ENCODE measurements at regions not wholly inside any gene's neighbourhood (a gene's known extent, or its start where the extent isn't known, plus 50 kb on each side); places are given as distances from the start of the nearest gene placed in this dataset.

DNA sequence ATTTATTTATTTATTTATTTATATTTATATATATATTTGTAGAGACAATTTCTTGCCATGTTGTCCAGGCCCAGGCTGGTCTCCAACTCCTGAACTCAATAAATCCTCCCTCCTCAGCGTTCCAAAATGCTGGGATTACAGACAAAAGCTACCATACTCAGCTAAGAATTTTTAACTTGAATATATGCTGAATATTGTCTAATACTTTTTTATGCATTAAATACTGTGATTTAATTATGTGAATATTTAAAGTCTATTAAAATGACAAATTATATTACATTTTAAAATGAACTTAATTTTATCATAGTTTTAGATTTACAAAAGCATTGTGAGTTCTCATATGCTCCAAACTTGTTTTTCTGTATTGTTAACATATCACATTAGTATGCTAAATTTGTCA, 1022.4 kb downstream of the GRIK2 start:
- WGBS: 71% methylated on average over 1 of the region's 1 CpG
- TF ChIP-seq, protein P1, sequence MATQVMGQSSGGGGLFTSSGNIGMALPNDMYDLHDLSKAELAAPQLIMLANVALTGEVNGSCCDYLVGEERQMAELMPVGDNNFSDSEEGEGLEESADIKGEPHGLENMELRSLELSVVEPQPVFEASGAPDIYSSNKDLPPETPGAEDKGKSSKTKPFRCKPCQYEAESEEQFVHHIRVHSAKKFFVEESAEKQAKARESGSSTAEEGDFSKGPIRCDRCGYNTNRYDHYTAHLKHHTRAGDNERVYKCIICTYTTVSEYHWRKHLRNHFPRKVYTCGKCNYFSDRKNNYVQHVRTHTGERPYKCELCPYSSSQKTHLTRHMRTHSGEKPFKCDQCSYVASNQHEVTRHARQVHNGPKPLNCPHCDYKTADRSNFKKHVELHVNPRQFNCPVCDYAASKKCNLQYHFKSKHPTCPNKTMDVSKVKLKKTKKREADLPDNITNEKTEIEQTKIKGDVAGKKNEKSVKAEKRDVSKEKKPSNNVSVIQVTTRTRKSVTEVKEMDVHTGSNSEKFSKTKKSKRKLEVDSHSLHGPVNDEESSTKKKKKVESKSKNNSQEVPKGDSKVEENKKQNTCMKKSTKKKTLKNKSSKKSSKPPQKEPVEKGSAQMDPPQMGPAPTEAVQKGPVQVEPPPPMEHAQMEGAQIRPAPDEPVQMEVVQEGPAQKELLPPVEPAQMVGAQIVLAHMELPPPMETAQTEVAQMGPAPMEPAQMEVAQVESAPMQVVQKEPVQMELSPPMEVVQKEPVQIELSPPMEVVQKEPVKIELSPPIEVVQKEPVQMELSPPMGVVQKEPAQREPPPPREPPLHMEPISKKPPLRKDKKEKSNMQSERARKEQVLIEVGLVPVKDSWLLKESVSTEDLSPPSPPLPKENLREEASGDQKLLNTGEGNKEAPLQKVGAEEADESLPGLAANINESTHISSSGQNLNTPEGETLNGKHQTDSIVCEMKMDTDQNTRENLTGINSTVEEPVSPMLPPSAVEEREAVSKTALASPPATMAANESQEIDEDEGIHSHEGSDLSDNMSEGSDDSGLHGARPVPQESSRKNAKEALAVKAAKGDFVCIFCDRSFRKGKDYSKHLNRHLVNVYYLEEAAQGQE (IDR thresholded peaks at IDR 0.05): no peak
- TF ChIP-seq SP1 (IDR thresholded peaks at IDR 0.05) (no peak), HNF4A (conservative IDR thresholded peaks at IDR 0.05) (no peak)
- Histone ChIP-seq H3K4me1 (ENCODE audit: control insufficient read depth in 4 of 4, insufficient read depth in 4 of 4, low read length in 3 of 4) (no peaks in the 10 kb centered on the region), H3K9me3 (ENCODE audit: control insufficient read depth in 4 of 4, low read length in 3 of 4) (peaks cover 0 to 3% (median 0%) of the 10 kb centered on the region in 4 donors), H3K4me3 (ENCODE audit: low read depth in 1 of 3, low read length in 3 of 3) (no peak overlapping the region), H3K27ac (ENCODE audit: low read depth in 1 of 2, low read length in 2 of 2) (no peak overlapping the region), H3K27me3 (ENCODE audit: control insufficient read depth in 4 of 4, insufficient read depth in 4 of 4, low read length in 3 of 4) (no peaks in the 10 kb centered on the region), H3K9ac (ENCODE audit: low read depth in 1 of 2, low read length in 2 of 2) (no peak overlapping the region), H3K36me3 (ENCODE audit: control insufficient read depth in 4 of 4, insufficient read depth in 3 of 4, low read depth in 1 of 4, low read length in 3 of 4) (no peaks in the 10 kb centered on the region)
- DNase-seq (ENCODE audit: low spot score): no peak

DNA sequence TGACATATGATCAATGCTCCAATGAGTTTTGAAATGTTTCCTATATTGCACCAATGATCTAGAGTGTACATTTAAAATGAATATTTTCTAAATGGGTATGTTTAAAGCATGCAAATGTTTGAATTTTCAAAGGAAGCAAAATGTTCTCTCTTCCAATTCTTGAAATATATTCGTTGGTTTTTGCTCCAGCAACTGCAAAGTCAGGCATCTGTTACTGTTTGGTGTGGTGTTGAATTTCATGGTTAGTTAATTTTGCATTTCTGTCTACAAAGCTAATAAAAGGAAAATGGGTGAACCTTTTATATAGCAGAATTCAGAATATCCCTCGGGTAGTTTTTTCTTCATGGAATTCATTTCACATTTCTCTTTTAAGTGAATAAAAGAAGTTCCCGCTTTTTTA, 1018.3 kb downstream of the GRIK2 start:
- H3K36me3 ChIP-seq (ENCODE audit: control insufficient read depth in 4 of 4, insufficient read depth in 3 of 4, low read depth in 1 of 4, low read length in 3 of 4): no peaks in the 10 kb centered on the region
- H3K4me3 ChIP-seq (ENCODE audit: low read depth in 1 of 3, low read length in 3 of 3): no peak overlapping the region
- H3K9me3 ChIP-seq (ENCODE audit: control insufficient read depth in 4 of 4, low read length in 3 of 4): peaks cover 0 to 3% (median 0%) of the 10 kb centered on the region in 4 donors
- no peak overlapping the region for H3K27ac ChIP-seq (ENCODE audit: low read depth in 1 of 2, low read length in 2 of 2)
- TF ChIP-seq NR2F2 (IDR thresholded peaks at IDR 0.05) (no peak), SP1 (IDR thresholded peaks at IDR 0.05) (no peak), FOXA2 (IDR thresholded peaks at IDR 0.05) (no peak), TAF1 (conservative IDR thresholded peaks at IDR 0.05) (no peak), HNF4A (conservative IDR thresholded peaks at IDR 0.05) (no peak), YY1 (IDR thresholded peaks at IDR 0.05) (no peak), JUND (IDR thresholded peaks at IDR 0.05) (no peak), HNF4G (IDR thresholded peaks at IDR 0.05) (no peak), RXRA (IDR thresholded peaks at IDR 0.05) (no peak), EGR1 (IDR thresholded peaks at IDR 0.05; ENCODE audit: low read depth in 2 of 2) (no peak), FOXA1 (IDR thresholded peaks at IDR 0.05) (no peak), RAD21 (IDR thresholded peaks at IDR 0.05) (no peak), GABPA (IDR thresholded peaks at IDR 0.05 in 1 of 2, conservative IDR thresholded peaks at IDR 0.05 in 1 of 2) (no peak)
- TF ChIP-seq, protein P2, sequence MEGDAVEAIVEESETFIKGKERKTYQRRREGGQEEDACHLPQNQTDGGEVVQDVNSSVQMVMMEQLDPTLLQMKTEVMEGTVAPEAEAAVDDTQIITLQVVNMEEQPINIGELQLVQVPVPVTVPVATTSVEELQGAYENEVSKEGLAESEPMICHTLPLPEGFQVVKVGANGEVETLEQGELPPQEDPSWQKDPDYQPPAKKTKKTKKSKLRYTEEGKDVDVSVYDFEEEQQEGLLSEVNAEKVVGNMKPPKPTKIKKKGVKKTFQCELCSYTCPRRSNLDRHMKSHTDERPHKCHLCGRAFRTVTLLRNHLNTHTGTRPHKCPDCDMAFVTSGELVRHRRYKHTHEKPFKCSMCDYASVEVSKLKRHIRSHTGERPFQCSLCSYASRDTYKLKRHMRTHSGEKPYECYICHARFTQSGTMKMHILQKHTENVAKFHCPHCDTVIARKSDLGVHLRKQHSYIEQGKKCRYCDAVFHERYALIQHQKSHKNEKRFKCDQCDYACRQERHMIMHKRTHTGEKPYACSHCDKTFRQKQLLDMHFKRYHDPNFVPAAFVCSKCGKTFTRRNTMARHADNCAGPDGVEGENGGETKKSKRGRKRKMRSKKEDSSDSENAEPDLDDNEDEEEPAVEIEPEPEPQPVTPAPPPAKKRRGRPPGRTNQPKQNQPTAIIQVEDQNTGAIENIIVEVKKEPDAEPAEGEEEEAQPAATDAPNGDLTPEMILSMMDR (IDR thresholded peaks at IDR 0.05; ENCODE audit: low read depth, low read length, missing input control): no peak
- TF ChIP-seq, protein P1 (IDR thresholded peaks at IDR 0.05): no peak
- TF ChIP-seq, protein P3, sequence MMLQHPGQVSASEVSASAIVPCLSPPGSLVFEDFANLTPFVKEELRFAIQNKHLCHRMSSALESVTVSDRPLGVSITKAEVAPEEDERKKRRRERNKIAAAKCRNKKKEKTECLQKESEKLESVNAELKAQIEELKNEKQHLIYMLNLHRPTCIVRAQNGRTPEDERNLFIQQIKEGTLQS (IDR thresholded peaks at IDR 0.05): no peak
- TF ChIP-seq, protein P4, sequence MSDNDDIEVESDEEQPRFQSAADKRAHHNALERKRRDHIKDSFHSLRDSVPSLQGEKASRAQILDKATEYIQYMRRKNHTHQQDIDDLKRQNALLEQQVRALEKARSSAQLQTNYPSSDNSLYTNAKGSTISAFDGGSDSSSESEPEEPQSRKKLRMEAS (IDR thresholded peaks at IDR 0.05): no peak
- TF ChIP-seq, protein P5, sequence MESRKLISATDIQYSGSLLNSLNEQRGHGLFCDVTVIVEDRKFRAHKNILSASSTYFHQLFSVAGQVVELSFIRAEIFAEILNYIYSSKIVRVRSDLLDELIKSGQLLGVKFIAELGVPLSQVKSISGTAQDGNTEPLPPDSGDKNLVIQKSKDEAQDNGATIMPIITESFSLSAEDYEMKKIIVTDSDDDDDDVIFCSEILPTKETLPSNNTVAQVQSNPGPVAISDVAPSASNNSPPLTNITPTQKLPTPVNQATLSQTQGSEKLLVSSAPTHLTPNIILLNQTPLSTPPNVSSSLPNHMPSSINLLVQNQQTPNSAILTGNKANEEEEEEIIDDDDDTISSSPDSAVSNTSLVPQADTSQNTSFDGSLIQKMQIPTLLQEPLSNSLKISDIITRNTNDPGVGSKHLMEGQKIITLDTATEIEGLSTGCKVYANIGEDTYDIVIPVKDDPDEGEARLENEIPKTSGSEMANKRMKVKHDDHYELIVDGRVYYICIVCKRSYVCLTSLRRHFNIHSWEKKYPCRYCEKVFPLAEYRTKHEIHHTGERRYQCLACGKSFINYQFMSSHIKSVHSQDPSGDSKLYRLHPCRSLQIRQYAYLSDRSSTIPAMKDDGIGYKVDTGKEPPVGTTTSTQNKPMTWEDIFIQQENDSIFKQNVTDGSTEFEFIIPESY (IDR thresholded peaks at IDR 0.05): no peak
- H3K4me1 ChIP-seq (ENCODE audit: control insufficient read depth in 4 of 4, insufficient read depth in 4 of 4, low read length in 3 of 4): no peaks in the 10 kb centered on the region
- H3K9ac ChIP-seq (ENCODE audit: low read depth in 1 of 2, low read length in 2 of 2): no peak overlapping the region
- no peak for DNase-seq (ENCODE audit: low spot score)
- 57% methylated on average over 3 of the region's 3 CpGs for WGBS
- no peaks in the 10 kb centered on the region for H3K27me3 ChIP-seq (ENCODE audit: control insufficient read depth in 4 of 4, insufficient read depth in 4 of 4, low read length in 3 of 4)

All from liver (tissue), 8 donors.